ENCODE measurements at regions not wholly inside any gene's neighbourhood (a gene's known extent, or its start where the extent isn't known, plus 50 kb on each side); places are given as distances from the start of the nearest gene placed in this dataset.

GRCh38 chr3:30222441-30222840 lies 384.0 kb upstream of the TGFBR2 start:
- DNase-seq (ENCODE audit: low spot score) = no peak

- no peak for DNase-seq (ENCODE audit: low spot score)
Measured at GRCh38 chr3:30225021-30225420, 381.4 kb upstream of the TGFBR2 start.

- no peak for DNase-seq (ENCODE audit: low spot score)
Measured at GRCh38 chr3:30226601-30227151, 379.7 kb upstream of the TGFBR2 start.

GRCh38 chr3:30227571-30228301 lies 378.7 kb upstream of the TGFBR2 start:
- DNase-seq (ENCODE audit: low spot score) = no peak

- DNase-seq (ENCODE audit: low spot score) = no peak
Measured at GRCh38 chr3:30228302-30228631, 378.1 kb upstream of the TGFBR2 start.

GRCh38 chr3:30231277-30232141 lies 374.9 kb upstream of the TGFBR2 start:
- no peak for DNase-seq (ENCODE audit: low spot score)

- DNase-seq (ENCODE audit: low spot score) = no peak
Measured at GRCh38 chr3:30232142-30232541, 374.3 kb upstream of the TGFBR2 start.

- DNase-seq (ENCODE audit: low spot score) = no peak
Measured at GRCh38 chr3:30233913-30234646, 372.3 kb upstream of the TGFBR2 start.

GRCh38 chr3:30236011-30236410 lies 370.4 kb upstream of the TGFBR2 start:
- DNase-seq (ENCODE audit: low spot score) = no peak

GRCh38 chr3:30241721-30242120 lies 364.7 kb upstream of the TGFBR2 start:
- no peak for DNase-seq (ENCODE audit: low spot score)

GRCh38 chr3:30245858-30246622 lies 360.4 kb upstream of the TGFBR2 start:
- peak; percentile 27 for DNase-seq (ENCODE audit: low spot score)

GRCh38 chr3:30248423-30248822 lies 358.0 kb upstream of the TGFBR2 start:
- no peak for DNase-seq (ENCODE audit: low spot score)

GRCh38 chr3:30252474-30252873 lies 353.9 kb upstream of the TGFBR2 start:
- DNase-seq (ENCODE audit: low spot score) = no peak

GRCh38 chr3:30253832-30254231 lies 352.6 kb upstream of the TGFBR2 start:
- no peak for DNase-seq (ENCODE audit: low spot score)

GRCh38 chr3:30256474-30256873 lies 349.9 kb upstream of the TGFBR2 start:
- DNase-seq (ENCODE audit: low spot score) = no peak

GRCh38 chr3:30258426-30259392 lies 347.7 kb upstream of the TGFBR2 start:
- peak; percentile 14 for DNase-seq (ENCODE audit: low spot score)

- DNase-seq (ENCODE audit: low spot score) = no peak
Measured at GRCh38 chr3:30259730-30260129, 346.7 kb upstream of the TGFBR2 start.

GRCh38 chr3:30260762-30261161 lies 345.6 kb upstream of the TGFBR2 start:
- no peak for DNase-seq (ENCODE audit: low spot score)

GRCh38 chr3:30263238-30263924 lies 343.0 kb upstream of the TGFBR2 start:
- no peak for DNase-seq (ENCODE audit: low spot score)

- no peak for DNase-seq (ENCODE audit: low spot score)
Measured at GRCh38 chr3:30263925-30264313, 342.5 kb upstream of the TGFBR2 start.
